NCI-H82 treated with DMSO at 0.1 percent for 48 hours (cell line): ENCODE measurements at regions not wholly inside any gene's neighbourhood (a gene's known extent, or its start where the extent isn't known, plus 50 kb on each side); places are given as distances from the start of the nearest gene placed in this dataset.
A peak's percentile ranks its signal among the peaks of the same experiment; 100 is the strongest.

Experiments used
- DNase-seq: peaks from one replicate; lab custom pipeline; 2025; ENCODE audit not compliant: unreplicated experiment; lab: John Stamatoyannopoulos, UW

DNA sequence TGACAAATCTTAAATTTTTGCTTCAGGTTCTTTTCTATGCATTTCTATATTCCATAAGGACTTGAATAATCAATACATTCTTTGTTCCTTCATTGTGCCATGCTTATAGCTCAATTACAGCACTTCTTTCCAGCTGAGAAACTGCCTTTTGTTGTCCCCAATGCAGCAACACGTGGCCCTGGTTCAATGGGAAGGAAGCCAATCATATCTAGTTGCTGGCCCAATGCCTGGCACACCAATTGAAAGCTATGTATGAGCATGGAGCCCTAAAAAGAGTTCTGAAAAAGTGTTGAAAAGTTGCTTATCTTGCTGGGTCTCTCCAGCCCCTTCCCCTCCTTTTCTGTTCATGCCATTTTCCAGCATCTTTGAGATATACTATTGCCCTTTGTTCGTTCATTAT is 448.0 kb upstream of the FAT3 start:
- DNase-seq, result no peak

- DNase-seq, result no peak
These were observed 451.5 kb upstream of the FAT3 start for GRCh38 chr11:91773090-91773489.

DNA sequence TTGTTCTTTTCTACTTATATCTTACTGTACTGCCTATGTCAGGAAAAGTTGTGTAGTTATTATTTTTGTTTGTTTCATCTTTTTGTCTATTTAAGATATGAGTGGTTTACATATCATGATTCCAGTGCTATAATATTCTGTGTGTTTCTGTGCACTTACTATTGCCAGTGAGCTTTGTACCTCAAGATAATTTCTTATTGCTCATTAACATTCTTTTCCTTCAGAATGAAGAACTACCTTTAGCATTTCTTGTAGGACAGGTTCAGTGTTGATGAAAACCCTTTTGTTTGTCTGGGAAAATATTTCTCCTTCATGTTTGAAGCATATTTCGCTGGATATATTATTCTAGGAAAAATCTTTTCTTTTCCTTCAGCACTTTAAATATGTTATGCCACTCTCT is 452.7 kb upstream of the FAT3 start:
- DNase-seq, result no peak

DNA sequence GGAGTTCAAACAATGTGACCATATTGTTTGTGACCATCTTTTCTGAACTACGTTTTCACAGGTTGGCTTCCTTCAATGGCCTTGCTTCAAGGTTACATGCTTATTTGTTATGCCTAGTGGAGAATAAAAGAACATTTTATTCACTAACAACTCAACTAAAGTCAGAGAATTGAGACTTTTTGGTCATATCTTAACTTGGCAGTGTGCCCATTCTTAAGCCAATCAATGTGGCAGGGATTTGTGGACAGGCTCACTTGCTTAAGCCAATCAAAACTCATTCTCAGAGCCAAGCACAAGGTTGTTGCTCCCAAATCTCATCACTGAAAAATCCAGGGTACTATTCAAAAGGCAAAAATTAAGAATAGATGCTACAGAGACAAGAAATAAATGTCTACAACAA is 455.8 kb upstream of the FAT3 start:
- DNase-seq, result peak; percentile 1

- DNase-seq, result no peak
These were observed 461.3 kb upstream of the FAT3 start for GRCh38 chr11:91763331-91763730.

DNA sequence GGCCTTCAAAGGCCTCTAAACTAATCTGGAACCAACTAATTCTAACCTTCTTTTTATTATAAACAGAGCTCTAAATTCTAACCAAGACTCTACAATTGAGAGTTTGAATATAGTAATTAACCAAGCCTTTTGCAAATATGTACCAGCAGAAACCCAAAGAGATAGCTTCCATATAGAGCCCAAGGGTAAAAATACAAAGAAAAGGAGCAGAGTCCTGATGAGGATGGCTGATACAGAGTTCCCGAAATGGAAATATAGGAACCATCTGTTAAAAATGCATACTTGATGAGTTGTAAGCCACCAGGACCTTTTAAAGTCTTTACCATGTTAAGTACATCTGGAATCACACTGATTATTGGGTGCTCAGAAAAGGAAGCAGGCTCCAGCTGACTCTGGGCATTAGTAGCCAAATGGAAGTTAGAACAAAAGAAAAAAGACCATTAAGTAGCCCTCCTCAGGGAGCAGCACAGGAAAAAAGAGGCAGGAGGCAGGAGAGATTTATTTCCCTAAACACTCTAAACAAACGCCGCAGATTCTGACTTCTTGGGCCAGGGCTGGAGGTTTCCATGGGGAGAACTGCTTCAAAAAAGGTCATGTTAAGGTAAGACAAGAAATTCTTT is 463.1 kb upstream of the FAT3 start:
- no peak for DNase-seq

DNA sequence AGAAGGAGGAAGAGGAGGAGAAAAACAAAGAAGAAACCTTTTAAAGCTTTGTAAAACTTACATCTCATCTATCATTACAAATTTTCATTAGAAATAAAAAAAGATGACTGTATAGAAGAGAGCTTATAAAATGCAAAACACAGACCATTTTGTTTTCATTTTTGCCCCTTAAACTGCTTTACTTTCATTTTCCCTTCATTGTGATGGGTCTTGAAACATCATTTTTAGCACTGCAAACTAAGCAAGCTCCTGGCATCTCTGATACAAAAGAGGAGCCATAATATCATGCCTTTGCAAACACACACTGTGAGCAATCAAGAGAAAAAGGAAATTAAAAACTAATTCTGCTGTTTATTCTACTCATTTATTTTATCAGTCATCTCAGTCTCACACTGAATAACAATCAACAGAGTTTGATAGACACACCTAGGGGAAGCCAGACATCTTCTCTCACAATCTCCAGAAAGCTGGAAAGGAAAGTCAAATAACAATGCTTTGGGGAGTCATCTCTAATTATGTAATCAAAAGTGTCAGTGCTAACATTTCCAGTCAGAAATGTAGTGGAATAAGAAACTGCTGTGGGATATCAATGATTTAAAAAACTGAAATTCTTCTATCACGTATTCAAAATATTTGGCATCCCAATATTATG is 467.7 kb upstream of the FAT3 start:
- no peak for DNase-seq

DNA sequence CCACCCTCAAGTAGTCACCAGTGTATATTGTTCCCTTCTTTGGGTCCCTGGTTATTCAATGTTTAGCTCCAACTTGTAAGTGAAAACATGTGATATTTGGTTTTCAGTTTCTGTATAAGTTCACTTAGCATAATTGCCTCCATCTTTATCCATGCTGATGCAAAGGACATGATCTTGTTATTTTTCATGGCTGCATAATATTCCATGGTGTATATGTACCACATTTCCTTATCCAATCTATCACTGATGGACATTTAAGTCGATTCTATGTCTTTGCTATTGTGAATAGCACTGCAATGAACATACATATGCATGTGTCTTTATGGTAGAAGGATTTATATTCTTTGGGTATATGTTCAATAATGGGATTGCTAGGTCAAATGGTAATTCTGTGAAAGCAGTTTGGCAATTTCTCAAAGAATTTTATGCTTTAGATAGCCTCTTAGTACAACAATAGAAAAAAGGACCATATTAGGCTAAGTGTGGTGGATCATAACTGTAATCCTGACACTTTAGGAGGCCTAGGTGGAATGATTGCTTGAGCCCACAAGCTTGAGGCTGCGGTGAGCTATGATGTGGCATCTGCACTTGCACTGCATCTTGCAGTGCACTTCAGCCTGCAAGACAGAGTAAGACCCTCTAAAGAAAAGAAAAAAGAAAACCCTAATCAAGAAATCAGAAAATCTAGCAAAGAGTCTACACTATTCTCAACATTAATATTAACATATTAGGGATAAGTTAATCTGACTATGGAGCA is 468.5 kb upstream of the FAT3 start:
- DNase-seq, result no peak

DNA sequence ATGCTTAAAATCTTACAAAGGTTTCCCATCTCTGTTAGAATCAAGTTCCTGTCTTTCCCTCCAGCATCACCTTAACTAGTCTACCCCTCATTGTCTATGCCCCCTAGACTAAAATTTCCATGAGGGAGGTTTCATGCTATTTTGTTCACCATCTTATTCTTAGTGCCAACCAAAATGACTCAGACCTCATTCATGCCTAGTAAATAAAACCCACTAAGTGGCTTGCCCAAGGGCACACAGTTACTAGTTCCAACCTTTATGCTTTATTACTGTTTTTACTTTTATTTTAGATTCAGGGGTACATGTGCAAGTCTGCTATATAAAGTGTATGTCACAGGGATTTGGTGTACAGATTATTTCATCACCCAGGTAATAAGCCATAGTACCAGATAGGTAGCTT is 469.1 kb upstream of the FAT3 start:
- DNase-seq, result no peak

- DNase-seq, result no peak
These were observed 475.4 kb upstream of the FAT3 start for GRCh38 chr11:91749251-91749650.

GRCh38 chr11:91742155-91742554 is 482.5 kb upstream of the FAT3 start:
- no peak for DNase-seq

DNA sequence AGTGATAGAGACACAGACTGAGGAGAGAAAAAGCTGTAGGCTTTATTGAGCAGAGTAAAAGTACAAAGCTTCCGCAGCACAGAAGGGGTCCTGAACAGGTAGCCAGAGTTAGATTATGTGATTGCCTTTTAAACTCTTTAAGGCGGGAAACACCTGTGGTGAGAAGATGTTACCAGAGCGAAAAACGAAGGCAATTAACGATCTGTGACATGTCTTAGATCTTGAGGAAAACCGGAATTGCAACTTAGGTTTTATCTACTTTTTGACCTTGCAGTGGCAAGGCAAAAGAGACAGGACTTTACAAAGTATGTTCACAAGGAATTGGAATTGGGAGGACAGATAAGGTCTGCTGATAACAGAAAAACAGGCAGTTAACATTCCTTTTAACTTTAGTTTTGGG is 493.6 kb upstream of the FAT3 start:
- no peak for DNase-seq

DNA sequence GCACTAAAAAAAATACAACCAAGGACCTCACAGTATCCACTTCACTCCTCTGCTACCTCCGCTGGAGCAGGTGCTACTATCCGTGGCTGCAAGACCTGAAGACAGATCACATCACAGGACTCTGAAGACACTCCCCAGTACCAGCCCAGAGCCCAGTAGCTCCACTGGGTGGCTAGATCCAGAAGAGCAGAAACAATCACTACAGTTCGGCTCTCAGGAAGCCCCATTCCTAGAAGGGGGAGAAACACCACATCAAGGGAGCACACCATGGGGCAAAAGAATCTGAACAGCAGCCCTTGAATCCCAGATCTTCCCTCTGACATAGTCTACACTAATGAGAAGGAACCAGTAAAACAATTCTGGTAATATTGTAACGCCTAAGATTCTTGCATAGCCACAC is 494.0 kb upstream of the FAT3 start:
- no peak for DNase-seq

GRCh38 chr11:91730057-91730456 is 494.6 kb upstream of the FAT3 start:
- DNase-seq, result no peak

- DNase-seq, result no peak
These were observed 507.4 kb upstream of the FAT3 start for GRCh38 chr11:91717169-91717568.

GRCh38 chr11:91707652-91708482 is 516.8 kb upstream of the FAT3 start:
- no peak for DNase-seq

DNA sequence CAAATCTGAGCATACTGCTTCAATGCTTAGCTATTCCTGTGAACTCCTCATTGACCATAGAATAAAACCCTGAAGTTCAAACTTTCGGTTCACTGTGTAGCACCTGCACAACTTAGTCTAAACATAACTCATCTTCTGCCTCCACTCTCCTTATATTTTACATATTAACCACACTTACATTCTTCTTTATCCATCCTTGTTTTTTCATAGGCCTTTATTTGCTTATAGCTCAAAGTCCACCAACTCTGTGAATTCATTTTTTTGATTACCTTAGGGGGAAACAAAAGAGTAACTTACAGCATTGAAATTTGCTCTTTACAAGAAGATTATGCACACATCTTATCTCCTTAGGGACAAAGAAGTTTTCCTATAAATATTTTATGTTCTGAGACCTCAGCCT is 521.6 kb upstream of the FAT3 start:
- no peak for DNase-seq

- DNase-seq, result peak; percentile 20
These were observed 523.8 kb upstream of the FAT3 start for GRCh38 chr11:91700854-91701253.

DNA sequence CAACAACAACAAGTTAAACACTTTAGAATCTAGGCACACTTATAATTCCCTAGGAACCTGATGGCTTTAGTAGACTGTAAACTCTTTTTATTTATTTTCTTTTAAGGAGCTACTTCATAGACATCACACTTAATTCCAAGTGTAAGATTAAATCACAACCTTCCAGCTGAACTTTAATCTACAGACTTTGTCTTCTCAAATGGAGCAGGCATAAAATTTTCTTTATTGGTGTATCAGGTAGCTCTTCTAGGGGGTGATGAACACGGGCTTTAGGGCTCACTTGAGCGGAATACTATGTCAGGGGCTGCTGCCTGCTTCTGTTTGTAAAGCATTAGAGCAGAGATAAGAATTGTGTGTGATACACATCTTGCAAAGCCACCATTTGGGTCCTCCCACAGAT is 525.8 kb upstream of the FAT3 start:
- no peak for DNase-seq

DNA sequence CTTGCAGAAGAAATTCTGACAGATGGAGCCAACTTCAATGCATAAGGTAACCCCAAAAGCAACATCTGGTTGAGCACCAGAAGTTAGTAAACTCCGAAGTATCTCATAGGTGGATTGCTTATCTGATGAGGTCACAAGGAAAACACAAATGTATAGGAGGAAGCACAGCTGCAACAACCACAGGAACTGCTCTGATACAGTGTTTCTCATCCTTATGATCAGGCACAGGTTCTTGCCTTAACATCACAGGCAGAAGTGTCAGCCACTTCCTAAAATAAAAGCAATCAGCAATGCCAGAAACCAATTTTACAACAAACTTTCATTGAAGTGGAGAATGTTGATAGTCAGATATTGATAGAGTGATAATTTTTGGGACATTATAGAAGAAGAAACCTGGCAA is 530.3 kb upstream of the FAT3 start:
- DNase-seq, result no peak

GRCh38 chr11:91691872-91692271 is 532.7 kb upstream of the FAT3 start:
- DNase-seq, result no peak

DNA sequence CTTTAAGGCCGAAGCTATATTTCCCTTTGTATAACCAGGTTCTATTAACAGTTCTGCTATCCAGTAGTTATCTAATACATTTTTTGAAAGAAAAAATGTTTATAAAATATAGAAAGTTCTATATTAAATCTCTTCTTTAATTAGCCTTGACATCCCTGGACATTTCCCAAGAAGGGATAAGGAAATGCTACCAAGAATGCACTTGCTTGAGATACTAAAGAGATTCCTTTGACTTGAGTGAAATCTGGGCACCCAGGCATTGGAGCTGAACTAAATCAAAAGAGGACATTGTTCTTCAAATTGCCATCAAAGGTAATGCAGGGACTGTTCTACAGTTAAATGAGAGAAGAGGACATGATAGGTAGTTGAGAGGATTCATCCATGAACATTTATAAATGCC is 535.9 kb upstream of the FAT3 start:
- DNase-seq, result no peak
